ENCODE measurements at regions not wholly inside any gene's neighbourhood (a gene's known extent, or its start where the extent isn't known, plus 50 kb on each side); places are given as distances from the start of the nearest gene placed in this dataset.

DNA sequence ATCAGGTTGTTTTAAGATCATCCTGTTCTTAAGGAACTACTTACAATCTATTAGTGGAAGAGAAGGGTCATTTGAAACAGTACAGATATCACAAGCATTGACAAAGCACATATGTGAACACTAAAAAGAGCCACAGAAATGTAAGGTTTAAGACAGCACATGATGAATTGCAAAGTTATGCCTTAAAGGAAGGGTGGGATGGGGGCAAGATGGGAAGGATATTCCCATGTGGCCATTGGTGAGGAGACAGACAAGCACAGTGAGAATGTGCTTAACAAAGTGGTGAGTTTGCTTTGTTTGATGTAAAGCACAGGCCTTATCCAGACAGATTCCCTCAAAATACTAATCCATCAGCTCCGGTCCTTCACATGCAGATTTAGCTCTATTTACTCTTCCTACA, 151.6 kb upstream of the IVNS1ABP start:
- TF ChIP-seq, protein P1, sequence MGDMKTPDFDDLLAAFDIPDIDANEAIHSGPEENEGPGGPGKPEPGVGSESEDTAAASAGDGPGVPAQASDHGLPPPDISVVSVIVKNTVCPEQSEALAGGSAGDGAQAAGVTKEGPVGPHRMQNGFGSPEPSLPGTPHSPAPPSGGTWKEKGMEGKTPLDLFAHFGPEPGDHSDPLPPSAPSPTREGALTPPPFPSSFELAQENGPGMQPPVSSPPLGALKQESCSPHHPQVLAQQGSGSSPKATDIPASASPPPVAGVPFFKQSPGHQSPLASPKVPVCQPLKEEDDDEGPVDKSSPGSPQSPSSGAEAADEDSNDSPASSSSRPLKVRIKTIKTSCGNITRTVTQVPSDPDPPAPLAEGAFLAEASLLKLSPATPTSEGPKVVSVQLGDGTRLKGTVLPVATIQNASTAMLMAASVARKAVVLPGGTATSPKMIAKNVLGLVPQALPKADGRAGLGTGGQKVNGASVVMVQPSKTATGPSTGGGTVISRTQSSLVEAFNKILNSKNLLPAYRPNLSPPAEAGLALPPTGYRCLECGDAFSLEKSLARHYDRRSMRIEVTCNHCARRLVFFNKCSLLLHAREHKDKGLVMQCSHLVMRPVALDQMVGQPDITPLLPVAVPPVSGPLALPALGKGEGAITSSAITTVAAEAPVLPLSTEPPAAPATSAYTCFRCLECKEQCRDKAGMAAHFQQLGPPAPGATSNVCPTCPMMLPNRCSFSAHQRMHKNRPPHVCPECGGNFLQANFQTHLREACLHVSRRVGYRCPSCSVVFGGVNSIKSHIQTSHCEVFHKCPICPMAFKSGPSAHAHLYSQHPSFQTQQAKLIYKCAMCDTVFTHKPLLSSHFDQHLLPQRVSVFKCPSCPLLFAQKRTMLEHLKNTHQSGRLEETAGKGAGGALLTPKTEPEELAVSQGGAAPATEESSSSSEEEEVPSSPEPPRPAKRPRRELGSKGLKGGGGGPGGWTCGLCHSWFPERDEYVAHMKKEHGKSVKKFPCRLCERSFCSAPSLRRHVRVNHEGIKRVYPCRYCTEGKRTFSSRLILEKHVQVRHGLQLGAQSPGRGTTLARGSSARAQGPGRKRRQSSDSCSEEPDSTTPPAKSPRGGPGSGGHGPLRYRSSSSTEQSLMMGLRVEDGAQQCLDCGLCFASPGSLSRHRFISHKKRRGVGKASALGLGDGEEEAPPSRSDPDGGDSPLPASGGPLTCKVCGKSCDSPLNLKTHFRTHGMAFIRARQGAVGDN (CRISPR knock-in tag; IDR thresholded peaks at IDR 0.05), result no peak
- no peak for TF ChIP-seq GTF2F1 (IDR thresholded peaks at IDR 0.05; ENCODE audit: low read length)
